H7 (cell line): ENCODE measurements at regions not wholly inside any gene's neighbourhood (a gene's known extent, or its start where the extent isn't known, plus 50 kb on each side); places are given as distances from the start of the nearest gene placed in this dataset.

Source experiments
- DNase-seq: peaks from one replicate; pipeline ENCODE4 v3.0.0; 2012
- H3K27me3 ChIP-seq: 2 replicates; pipeline ENCODE4 v1.6.0; 2011; ENCODE audit warnings: mild to moderate bottlenecking, low read length; ENCODE audit not compliant: control insufficient read depth, insufficient read depth
- H3K36me3 ChIP-seq: replicated peaks from 2 replicates; pipeline ENCODE4 v1.5.1; 2011; ENCODE audit warnings: low read length; ENCODE audit not compliant: control insufficient read depth, insufficient read depth
- H3K4me3 ChIP-seq: 2 replicates; pipeline ENCODE4 v1.5.1; 2011; ENCODE audit warnings: low read depth, mild to moderate bottlenecking, control low read depth, low read length, moderate library complexity; ENCODE audit not compliant: insufficient read depth

DNA sequence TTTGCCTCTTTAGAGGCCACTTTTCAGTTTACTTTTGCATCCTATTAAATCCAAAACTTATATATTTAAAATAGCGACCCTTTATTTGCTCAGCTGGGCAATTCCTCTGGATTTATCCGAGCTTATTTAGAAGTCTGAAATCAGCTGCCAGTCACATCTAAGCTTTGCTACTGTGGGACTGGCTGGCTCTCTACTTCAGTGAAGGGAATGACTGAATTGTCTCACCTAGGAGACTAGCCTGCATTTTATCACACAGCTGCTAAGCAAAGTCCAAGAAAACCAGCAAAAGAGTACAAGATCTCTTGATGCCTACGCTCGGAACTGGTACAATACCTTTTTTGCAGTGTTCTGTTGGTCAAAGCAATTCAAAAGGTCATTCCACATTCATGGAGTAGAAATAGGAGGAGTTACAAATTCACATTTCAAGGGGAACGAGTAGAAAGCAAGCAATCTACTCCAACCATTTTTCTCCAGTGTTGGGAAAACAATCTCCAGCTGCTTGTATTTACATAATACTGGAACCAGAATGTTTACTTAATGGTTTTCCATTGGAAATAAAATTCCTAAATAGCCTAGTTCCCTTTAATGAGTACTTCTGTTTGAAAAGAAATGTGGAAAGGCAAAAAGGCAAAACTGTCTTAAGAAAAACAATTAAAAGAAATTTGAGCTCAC is 160.2 kb downstream of the MAGEB5 start:
- no peak for DNase-seq
- no peaks in the 10 kb centered on the region for H3K27me3 ChIP-seq
- no peak overlapping the region for H3K4me3 ChIP-seq
- H3K36me3 ChIP-seq: no peaks in the 10 kb centered on the region

DNA sequence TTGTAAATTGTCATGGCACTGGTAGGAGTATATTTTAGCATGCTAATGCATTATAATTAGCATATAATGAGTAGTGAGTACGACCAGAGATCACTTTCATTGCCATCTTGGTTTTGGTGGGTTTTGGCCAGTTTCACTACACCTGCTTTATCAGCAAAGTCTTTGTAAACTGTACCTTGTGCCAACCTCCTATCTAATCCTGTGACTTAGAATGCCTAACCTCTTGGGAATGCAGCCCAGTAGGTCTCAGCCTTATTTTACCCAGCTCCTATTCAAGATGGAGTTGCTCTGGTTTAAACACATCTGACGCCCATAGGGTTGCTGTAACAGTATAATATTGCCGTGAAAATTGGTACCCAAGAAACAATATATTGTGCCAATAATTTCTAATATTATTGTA is 159.4 kb downstream of the MAGEB5 start:
- Histone ChIP-seq H3K36me3 (no peaks in the 10 kb centered on the region), H3K4me3 (no peak overlapping the region), H3K27me3 (no peaks in the 10 kb centered on the region)
- DNase-seq: no peak

DNA sequence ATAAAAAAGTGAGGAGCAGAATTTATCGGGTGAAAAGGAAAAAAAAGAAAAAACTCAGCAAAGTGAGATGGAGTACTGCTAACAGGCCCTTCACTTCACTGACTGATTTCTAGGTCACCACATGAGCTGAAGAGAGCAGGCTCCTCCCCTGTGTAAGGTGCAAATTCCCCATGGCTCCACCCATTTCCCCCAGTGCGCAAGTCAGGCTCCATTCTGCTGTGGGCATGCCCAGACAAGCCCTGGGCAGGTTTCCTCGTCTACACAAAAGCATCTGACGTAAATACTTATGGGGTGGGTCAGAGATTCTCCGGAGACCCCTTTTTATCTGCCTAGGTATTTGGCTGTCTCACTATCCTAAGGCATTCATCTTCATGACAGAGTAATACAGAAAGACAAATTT is 157.9 kb downstream of the MAGEB5 start:
- no peaks in the 10 kb centered on the region for H3K36me3 ChIP-seq
- H3K4me3 ChIP-seq: no peak overlapping the region
- H3K27me3 ChIP-seq: no peaks in the 10 kb centered on the region
- DNase-seq: no peak

DNA sequence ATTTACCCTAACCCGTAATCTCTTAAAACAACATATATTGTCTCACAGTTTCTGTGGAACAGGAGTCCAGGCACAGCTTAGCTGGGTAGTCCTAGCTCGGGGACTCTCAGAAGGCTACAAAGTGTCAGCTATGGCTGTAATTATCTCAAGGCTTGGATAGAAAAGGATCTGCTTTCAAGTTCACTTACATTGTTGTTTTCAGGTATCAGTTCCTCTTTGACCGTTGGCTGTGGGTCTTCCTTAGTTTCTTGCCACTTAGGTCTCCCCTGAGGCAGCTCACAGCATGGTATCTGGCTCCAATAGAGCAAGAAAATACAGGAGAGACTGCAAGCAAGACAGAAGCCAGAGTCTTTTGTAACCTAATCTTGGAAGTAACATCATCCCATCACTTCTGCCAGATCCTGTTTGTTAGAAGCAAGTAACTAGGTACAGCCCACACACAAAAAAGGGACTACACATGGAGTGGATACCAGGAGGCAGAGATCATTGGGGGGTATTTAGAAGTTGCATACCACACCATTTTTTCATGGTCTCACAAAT is 137.0 kb downstream of the MAGEB5 start:
- H3K27me3 ChIP-seq: no peaks in the 10 kb centered on the region
- H3K4me3 ChIP-seq: no peak overlapping the region
- no peak for DNase-seq
- no peaks in the 10 kb centered on the region for H3K36me3 ChIP-seq

DNA sequence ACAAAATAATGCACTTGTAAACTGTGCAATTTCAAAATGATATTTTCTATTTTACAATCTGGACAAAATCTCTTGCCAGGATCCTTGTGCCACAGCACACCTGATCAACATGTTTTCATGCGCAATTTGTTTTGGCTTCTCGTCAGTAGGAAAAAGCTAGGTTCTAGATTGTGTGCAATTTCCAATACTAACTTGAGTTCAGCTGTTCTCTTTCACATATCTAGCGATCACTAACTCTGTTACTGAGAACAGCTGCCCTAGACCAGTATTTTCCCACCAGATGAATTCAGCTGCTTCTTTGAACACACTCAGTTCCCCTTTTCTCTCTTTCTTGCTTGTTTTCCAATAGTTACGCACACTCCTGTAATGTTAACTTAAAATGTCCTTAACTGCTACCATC is 131.2 kb downstream of the MAGEB5 start:
- Histone ChIP-seq H3K36me3 (no peaks in the 10 kb centered on the region), H3K27me3 (no peaks in the 10 kb centered on the region), H3K4me3 (no peak overlapping the region)
- no peak for DNase-seq

GRCh38 chrX:26334232-26334631 is 118.3 kb downstream of the MAGEB5 start:
- DNase-seq: no peak

DNA sequence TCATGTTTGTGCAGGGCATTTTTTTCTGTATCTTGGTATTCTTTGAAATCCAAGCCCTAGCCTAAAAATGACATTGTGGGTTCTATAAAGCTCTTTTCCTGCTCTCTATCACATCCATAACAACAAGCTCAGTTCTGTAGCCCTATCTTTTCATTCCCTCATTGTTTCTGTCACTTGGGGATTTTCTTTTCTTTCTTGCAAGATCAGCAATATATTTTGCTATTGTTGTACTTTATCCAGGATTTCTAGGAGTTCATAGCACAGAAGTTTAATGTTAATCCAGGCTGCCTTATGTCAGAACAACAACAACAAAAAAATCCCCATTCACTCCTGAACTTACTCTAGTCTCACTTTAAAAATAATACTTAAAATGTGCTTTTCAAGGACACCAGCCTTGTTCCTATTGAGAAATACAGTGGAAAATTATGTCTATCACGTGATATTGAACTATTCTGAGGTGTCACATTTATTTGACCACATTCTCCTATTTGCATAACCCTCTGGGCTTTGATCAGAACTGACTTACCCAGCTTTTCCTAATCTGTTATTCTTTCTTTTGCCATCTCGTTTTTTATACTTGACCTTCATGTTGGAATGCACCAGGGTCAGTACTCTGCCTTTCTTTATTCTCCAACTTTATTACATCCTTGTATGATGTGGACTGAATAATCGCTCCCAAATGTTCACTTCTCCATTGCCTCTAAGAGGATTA is 112.8 kb downstream of the MAGEB5 start:
- H3K27me3 ChIP-seq: no peaks in the 10 kb centered on the region
- no peaks in the 10 kb centered on the region for H3K36me3 ChIP-seq
- DNase-seq: no peak

More at GRCh38 chrX:26334232-26334631, 118.3 kb downstream of the MAGEB5 start:
- H3K36me3 ChIP-seq: no peaks in the 10 kb centered on the region
- no peaks in the 10 kb centered on the region for H3K27me3 ChIP-seq
- H3K4me3 ChIP-seq: no peak overlapping the region

DNA sequence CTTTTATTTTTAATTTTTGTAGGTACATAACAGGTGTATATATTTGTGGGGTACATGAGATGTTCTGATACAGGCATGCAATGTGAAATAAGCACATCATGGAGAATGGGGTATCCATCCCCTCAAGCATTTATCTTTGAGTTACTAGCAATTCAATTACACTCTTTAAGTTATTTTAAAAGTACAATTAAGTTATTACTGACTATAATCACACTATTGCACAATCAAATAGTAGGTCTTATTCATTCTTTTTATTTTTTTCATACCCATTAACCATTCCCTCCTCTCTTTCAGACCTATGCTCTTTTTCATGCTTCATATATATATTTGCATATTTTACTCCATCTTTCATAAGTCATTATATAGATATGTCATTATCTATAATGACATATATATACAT is 93.3 kb downstream of the MAGEB5 start:
- no peak for DNase-seq
- no peaks in the 10 kb centered on the region for H3K36me3 ChIP-seq
- no peak overlapping the region for H3K4me3 ChIP-seq
- no peaks in the 10 kb centered on the region for H3K27me3 ChIP-seq

More for the DNA sequence above, 112.8 kb downstream of the MAGEB5 start:
- no peak overlapping the region for H3K4me3 ChIP-seq

GRCh38 chrX:26295425-26295824 is 79.5 kb downstream of the MAGEB5 start:
- Histone ChIP-seq H3K27me3 (no peaks in the 10 kb centered on the region), H3K4me3 (no peak overlapping the region)
- no peak for DNase-seq

GRCh38 chrX:26286836-26287235 is 70.9 kb downstream of the MAGEB5 start:
- no peak overlapping the region for H3K4me3 ChIP-seq
- H3K36me3 ChIP-seq: no peaks in the 10 kb centered on the region
- H3K27me3 ChIP-seq: no peaks in the 10 kb centered on the region
- no peak for DNase-seq

More at GRCh38 chrX:26295425-26295824, 79.5 kb downstream of the MAGEB5 start:
- H3K36me3 ChIP-seq: no peaks in the 10 kb centered on the region
